Type B pancreatic cell (in vitro differentiated cells): ENCODE measurements at regions not wholly inside any gene's neighbourhood (a gene's known extent, or its start where the extent isn't known, plus 50 kb on each side); places are given as distances from the start of the nearest gene placed in this dataset.

Source experiments
- DNase-seq: peaks from one replicate; pipeline ENCODE4 v3.0.0; 2021; ENCODE audit warnings: mixed read lengths; ENCODE audit not compliant: unreplicated experiment; ENCODE audit errors: extremely low spot score
- H3K27ac Mint-ChIP-seq: 2 replicates; pipeline ENCODE4 v1.8.0; 2021; ENCODE audit warnings: mild to moderate bottlenecking, mixed read lengths
- H3K27me3 Mint-ChIP-seq: 2 replicates; pipeline ENCODE4 v1.8.0; 2021; ENCODE audit warnings: mixed read lengths
- H3K36me3 Mint-ChIP-seq: 2 replicates; pipeline ENCODE4 v1.8.0; 2021; ENCODE audit warnings: mixed read lengths
- H3K4me1 Mint-ChIP-seq: one replicate; pipeline ENCODE4 v1.8.0; 2021; ENCODE audit warnings: mixed read lengths; ENCODE audit not compliant: unreplicated experiment
- H3K4me3 Mint-ChIP-seq: 2 replicates; pipeline ENCODE4 v1.8.0; 2021; ENCODE audit warnings: mild to moderate bottlenecking, mixed read lengths
- H3K9me3 Mint-ChIP-seq: 2 replicates; pipeline ENCODE4 v1.8.0; 2021; ENCODE audit warnings: mixed read lengths
- TF ChIP-seq, protein P1 (sequence below): fragments of 200-600 bp; sonication (generic); conservative IDR thresholded peaks from 2 replicates; pipeline ENCODE4 v1.5.0; 2021; ENCODE audit warnings: antibody characterized with exemption, mild to moderate bottlenecking

DNA sequence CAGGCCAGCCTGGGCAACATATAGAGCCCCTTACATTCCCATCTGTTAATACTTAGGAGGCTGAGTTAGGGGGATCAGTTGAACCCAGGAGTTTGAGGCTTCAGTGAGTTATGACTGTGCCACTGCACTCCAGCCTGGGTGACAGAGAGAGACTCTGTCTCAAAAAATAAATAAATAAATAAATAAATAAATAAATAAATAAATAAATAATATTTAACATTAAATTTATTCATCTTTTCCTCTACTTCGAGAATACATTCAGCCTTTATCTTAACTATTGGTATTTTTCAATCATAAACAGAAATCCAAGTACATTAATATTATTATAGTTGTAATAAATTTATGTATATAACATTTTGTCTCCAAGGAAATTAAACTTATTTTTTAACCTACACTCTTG is 1227.7 kb upstream of the GJE1 start:
- H3K27ac Mint-ChIP-seq = no peak overlapping the region

DNA sequence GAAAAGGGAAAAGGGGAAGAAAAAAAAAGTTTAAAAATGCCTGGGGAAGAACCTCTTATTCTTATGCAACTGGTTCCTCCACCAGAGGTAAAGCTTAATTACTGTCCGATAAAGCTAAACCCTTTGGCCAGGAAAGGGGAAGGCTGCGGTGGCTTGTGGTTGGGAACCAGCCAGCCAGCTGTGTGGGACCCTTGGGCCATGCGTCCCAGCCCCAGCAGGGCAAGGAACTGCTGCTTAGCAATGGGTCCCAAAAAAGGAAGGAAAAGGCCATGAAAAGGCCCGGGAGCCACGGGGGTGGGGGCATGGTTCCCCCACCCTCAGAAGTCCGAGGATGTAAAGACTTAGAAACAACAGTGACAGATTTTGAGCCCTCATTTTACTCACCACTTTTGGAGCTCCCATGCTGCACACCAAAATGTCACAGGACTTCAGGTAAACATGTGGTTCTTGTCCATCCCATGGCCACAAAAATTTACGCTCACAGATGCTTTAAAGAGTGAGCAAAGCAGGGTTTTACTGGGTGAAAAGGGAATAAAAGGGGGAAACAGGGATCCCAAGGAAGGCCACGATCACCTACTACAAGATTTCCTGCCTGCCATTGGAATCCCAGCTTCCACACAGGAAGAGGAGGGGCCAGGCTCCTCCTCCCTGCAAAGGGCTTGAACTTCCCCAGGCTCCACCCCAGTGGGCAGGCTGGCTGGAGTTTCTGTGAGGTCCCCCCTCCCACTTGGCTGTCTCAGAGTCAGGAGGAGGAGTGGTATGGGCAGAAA is 1234.7 kb upstream of the GJE1 start:
- Mint-ChIP-seq H3K27me3 (no peaks in the 10 kb centered on the region), H3K36me3 (no peaks in the 10 kb centered on the region), H3K4me1 (no peaks in the 10 kb centered on the region), H3K27ac (no peak overlapping the region), H3K9me3 (peaks cover 7% of the 10 kb centered on the region), H3K4me3 (no peak overlapping the region)
- TF ChIP-seq, protein P1, sequence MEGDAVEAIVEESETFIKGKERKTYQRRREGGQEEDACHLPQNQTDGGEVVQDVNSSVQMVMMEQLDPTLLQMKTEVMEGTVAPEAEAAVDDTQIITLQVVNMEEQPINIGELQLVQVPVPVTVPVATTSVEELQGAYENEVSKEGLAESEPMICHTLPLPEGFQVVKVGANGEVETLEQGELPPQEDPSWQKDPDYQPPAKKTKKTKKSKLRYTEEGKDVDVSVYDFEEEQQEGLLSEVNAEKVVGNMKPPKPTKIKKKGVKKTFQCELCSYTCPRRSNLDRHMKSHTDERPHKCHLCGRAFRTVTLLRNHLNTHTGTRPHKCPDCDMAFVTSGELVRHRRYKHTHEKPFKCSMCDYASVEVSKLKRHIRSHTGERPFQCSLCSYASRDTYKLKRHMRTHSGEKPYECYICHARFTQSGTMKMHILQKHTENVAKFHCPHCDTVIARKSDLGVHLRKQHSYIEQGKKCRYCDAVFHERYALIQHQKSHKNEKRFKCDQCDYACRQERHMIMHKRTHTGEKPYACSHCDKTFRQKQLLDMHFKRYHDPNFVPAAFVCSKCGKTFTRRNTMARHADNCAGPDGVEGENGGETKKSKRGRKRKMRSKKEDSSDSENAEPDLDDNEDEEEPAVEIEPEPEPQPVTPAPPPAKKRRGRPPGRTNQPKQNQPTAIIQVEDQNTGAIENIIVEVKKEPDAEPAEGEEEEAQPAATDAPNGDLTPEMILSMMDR = no peak
- no peak for DNase-seq

More for the DNA sequence above, 1227.7 kb upstream of the GJE1 start:
- no peaks in the 10 kb centered on the region for H3K27me3 Mint-ChIP-seq
- H3K36me3 Mint-ChIP-seq = no peaks in the 10 kb centered on the region
- no peak overlapping the region for H3K4me3 Mint-ChIP-seq
- H3K4me1 Mint-ChIP-seq = peaks cover 4% of the 10 kb centered on the region
- TF ChIP-seq, protein P1 = no peak
- DNase-seq = no peak
- H3K9me3 Mint-ChIP-seq = no peaks in the 10 kb centered on the region

DNA sequence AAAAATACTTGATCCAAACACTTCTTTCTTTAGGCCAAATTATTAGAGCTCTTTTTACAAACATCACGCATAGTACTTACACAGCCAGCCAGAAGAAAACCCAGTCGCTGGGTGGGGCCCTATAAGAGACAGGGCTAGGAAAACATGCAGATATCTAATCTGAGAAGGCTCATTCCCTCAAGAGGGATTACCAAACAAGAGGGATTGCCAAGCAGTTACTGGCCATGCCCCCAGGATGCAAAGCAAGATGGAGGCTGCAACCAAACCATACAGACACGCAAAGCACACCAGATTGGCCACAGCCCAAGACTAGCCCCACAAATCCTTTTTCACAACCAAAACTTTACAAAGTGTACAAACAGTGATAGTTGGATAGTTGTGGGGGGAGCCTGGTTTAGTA is 1235.4 kb upstream of the GJE1 start:
- H3K4me3 Mint-ChIP-seq = no peak overlapping the region
- no peak for DNase-seq
- no peaks in the 10 kb centered on the region for H3K36me3 Mint-ChIP-seq
- H3K4me1 Mint-ChIP-seq = no peaks in the 10 kb centered on the region
- H3K27ac Mint-ChIP-seq = no peak overlapping the region
- TF ChIP-seq, protein P1 = no peak
- peaks cover 7% of the 10 kb centered on the region for H3K9me3 Mint-ChIP-seq
- H3K27me3 Mint-ChIP-seq = no peaks in the 10 kb centered on the region

DNA sequence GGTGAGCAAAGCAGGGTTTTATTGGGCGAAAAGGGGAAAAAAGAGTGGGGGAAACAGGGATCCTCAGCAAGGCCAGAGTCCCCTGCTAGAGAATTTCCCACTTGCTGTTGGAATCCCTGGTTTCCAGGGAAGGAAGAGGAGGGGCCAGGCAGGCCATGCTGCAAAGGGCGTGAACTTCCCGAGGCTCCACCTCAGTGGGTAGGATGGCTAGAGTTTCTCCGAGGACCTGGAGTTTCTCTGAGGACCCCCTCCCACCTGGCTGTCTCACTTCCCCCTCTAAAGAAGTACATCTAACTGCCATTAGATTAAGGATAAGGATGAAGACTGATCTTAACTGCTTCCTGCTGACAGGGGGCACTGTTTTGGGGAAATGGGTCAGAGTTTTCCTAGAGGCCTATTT is 1239.3 kb upstream of the GJE1 start:
- H3K9me3 Mint-ChIP-seq = peaks cover 7% of the 10 kb centered on the region
- DNase-seq = no peak
- H3K27me3 Mint-ChIP-seq = no peaks in the 10 kb centered on the region

DNA sequence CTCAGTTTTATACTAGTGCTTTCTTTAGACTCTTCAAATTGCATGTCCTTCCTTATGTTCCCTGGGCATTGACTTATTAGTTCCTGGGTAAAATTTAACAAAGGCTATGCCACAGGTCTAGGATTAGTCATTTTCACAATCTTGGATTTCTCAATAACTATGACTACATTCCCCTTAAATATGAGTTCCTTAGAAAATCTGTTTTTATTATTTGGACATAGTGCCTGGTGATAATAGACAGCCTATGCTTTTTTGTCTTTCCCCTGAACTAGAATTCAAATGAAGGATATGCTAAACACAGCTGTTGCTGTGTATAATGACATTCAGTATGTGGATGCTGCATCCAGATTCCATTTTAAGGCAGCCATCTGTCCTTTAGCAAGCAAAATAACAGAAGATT is 1252.8 kb upstream of the GJE1 start:
- Mint-ChIP-seq H3K27ac (no peak overlapping the region), H3K9me3 (peaks cover 5% of the 10 kb centered on the region), H3K27me3 (no peaks in the 10 kb centered on the region), H3K4me1 (no peaks in the 10 kb centered on the region), H3K36me3 (no peaks in the 10 kb centered on the region), H3K4me3 (no peak overlapping the region)
- TF ChIP-seq, protein P1 = no peak
- DNase-seq = no peak

More for the DNA sequence above, 1239.3 kb upstream of the GJE1 start:
- H3K4me1 Mint-ChIP-seq = no peaks in the 10 kb centered on the region
- no peak overlapping the region for H3K27ac Mint-ChIP-seq
- H3K36me3 Mint-ChIP-seq = no peaks in the 10 kb centered on the region
- no peak overlapping the region for H3K4me3 Mint-ChIP-seq
- TF ChIP-seq, protein P1 = no peak
